ENCODE measurements at regions not wholly inside any gene's neighbourhood (a gene's known extent, or its start where the extent isn't known, plus 50 kb on each side); places are given as distances from the start of the nearest gene placed in this dataset.

DNA sequence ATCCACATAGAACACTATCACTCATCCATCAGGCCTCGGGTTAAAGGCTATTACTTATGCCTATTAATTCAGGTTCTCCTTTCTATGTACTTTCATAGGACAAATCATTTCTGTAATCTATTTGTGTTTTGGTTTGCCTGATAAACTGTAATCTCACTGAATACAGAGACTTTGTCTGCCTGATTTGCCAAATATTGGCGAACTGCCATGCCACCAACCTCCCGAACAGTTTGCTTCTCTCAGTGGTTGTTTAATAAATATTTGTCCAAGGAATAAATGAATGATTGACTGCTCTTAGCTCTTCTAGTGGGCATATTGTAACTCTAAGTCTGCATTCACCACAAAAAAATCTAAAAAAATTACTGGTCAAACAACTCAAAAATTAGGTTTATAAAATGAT lies 170.1 kb upstream of the ZFP64 start:
- no peak for DNase-seq (ENCODE audit: low spot score)
- Histone ChIP-seq H3K27ac (no peak overlapping the region), H3K9me3 (no peaks in the 10 kb centered on the region), H3K4me1 (replicated peaks) (no peaks in the 10 kb centered on the region), H3K36me3 (no peaks in the 10 kb centered on the region), H3K4me3 (no peak overlapping the region), H3K27me3 (replicated peaks; ENCODE audit: insufficient read depth) (no peaks in the 10 kb centered on the region)
- 61% methylated on average over 3 of the region's 3 CpGs for WGBS
- TF ChIP-seq, protein P1, sequence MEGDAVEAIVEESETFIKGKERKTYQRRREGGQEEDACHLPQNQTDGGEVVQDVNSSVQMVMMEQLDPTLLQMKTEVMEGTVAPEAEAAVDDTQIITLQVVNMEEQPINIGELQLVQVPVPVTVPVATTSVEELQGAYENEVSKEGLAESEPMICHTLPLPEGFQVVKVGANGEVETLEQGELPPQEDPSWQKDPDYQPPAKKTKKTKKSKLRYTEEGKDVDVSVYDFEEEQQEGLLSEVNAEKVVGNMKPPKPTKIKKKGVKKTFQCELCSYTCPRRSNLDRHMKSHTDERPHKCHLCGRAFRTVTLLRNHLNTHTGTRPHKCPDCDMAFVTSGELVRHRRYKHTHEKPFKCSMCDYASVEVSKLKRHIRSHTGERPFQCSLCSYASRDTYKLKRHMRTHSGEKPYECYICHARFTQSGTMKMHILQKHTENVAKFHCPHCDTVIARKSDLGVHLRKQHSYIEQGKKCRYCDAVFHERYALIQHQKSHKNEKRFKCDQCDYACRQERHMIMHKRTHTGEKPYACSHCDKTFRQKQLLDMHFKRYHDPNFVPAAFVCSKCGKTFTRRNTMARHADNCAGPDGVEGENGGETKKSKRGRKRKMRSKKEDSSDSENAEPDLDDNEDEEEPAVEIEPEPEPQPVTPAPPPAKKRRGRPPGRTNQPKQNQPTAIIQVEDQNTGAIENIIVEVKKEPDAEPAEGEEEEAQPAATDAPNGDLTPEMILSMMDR (IDR thresholded peaks at IDR 0.05), result no peak
- TF ChIP-seq POLR2A (IDR thresholded peaks at IDR 0.05) (no peak), POLR2AphosphoS5 (IDR thresholded peaks at IDR 0.05) (no peak)
- intact Hi-C loops (cut with DNase I), result no loop called here

DNA sequence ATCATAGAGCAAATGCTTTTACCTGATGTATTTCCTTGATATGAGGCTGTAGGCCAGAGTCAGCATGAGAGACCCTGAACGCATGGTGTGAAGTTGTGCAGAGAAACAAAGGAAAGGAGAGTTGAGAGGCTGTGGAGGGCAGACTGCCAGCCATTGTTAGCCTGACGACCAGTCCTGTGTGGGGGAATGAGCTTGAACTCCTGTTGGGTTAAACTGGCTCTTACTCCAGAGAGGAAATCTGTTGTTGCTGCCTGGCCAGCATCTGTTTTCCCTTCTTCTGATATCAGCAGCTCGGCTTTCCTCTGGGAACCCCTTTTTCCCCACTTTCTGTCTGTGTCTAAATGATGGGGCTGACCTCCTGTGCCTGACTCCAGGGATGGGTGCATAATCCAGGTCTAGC lies 158.2 kb upstream of the ZFP64 start:
- 66% methylated on average over 3 of the region's 3 CpGs for WGBS
- DNase-seq (ENCODE audit: low spot score), result no peak
- TF ChIP-seq, protein P1 (IDR thresholded peaks at IDR 0.05), result no peak
- TF ChIP-seq POLR2AphosphoS5 (IDR thresholded peaks at IDR 0.05), result no peak
- no peak for TF ChIP-seq POLR2A (IDR thresholded peaks at IDR 0.05)
- H3K36me3 ChIP-seq, result no peaks in the 10 kb centered on the region
- intact Hi-C loops (cut with DNase I), result no loop called here
- no peaks in the 10 kb centered on the region for H3K27me3 ChIP-seq (replicated peaks; ENCODE audit: insufficient read depth)
- H3K9me3 ChIP-seq, result no peaks in the 10 kb centered on the region
- no peaks in the 10 kb centered on the region for H3K4me1 ChIP-seq (replicated peaks)
- H3K27ac ChIP-seq, result no peak overlapping the region
- no peak overlapping the region for H3K4me3 ChIP-seq

DNA sequence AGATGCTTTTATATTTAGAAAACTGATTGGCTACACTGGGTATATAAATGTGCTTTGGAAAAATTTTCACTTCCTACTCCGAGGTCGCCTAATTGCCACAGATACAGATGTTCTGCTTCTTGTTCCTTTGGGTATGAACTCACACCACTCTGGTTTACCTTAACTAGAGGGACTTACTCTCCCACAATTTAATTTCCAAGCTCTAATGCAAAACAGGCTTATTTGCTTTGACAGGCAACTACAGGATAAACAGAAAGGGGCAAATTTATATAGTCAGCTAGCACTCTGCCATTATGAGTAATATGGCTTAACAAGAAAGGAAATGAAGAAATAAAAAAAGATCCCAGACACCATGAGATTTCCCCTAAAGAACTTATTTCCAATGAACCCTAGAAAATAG lies 156.9 kb upstream of the ZFP64 start:
- no peak for DNase-seq (ENCODE audit: low spot score)
- no peak for TF ChIP-seq POLR2A (IDR thresholded peaks at IDR 0.05)
- no peak for TF ChIP-seq POLR2AphosphoS5 (IDR thresholded peaks at IDR 0.05)
- TF ChIP-seq, protein P1 (IDR thresholded peaks at IDR 0.05), result no peak
- no peaks in the 10 kb centered on the region for H3K9me3 ChIP-seq
- no peak overlapping the region for H3K4me3 ChIP-seq
- intact Hi-C loops (cut with DNase I), result no loop called here
- no peaks in the 10 kb centered on the region for H3K27me3 ChIP-seq (replicated peaks; ENCODE audit: insufficient read depth)
- 80% methylated on average over 2 of the region's 2 CpGs for WGBS
- no peaks in the 10 kb centered on the region for H3K4me1 ChIP-seq (replicated peaks)
- no peaks in the 10 kb centered on the region for H3K36me3 ChIP-seq
- H3K27ac ChIP-seq, result no peak overlapping the region

DNA sequence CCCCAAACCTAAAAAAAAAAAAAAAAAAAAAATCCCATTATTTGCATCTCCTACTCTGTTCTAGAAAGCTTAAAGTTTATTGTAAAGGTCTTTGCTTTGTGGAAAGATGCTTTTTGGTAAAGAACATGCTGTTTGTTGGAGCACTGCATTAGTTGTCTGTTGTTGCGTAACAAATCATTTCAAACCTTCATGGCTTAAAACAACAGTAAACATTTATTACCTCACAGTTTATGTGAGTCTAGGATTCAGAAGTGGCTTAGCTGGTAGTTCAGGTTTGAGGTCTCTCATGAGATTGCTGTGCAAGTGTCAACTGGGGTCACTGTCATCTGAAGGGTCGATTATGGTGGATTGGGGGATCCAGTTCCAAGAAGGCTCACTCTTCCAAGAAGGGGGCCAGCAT lies 155.2 kb upstream of the ZFP64 start:
- no peaks in the 10 kb centered on the region for H3K4me1 ChIP-seq (replicated peaks)
- no peaks in the 10 kb centered on the region for H3K27me3 ChIP-seq (replicated peaks; ENCODE audit: insufficient read depth)
- WGBS, result 61% methylated on average over 2 of the region's 2 CpGs
- no peaks in the 10 kb centered on the region for H3K36me3 ChIP-seq
- no peak overlapping the region for H3K4me3 ChIP-seq
- H3K9me3 ChIP-seq, result no peaks in the 10 kb centered on the region
- intact Hi-C loops (cut with DNase I), result no loop called here
- TF ChIP-seq, protein P1 (IDR thresholded peaks at IDR 0.05), result no peak
- TF ChIP-seq POLR2AphosphoS5 (IDR thresholded peaks at IDR 0.05), result no peak
- TF ChIP-seq POLR2A (IDR thresholded peaks at IDR 0.05), result no peak
- no peak for DNase-seq (ENCODE audit: low spot score)
- no peak overlapping the region for H3K27ac ChIP-seq

- H3K36me3 ChIP-seq, result no peaks in the 10 kb centered on the region
- H3K4me3 ChIP-seq, result no peak overlapping the region
- DNase-seq (ENCODE audit: low spot score), result no peak
- TF ChIP-seq POLR2AphosphoS5 (IDR thresholded peaks at IDR 0.05), result no peak
- TF ChIP-seq, protein P1 (IDR thresholded peaks at IDR 0.05), result no peak
- no peak for TF ChIP-seq POLR2A (IDR thresholded peaks at IDR 0.05)
- WGBS, result 78% methylated on average over 3 of the region's 3 CpGs
- no peak overlapping the region for H3K27ac ChIP-seq
- H3K4me1 ChIP-seq (replicated peaks), result no peaks in the 10 kb centered on the region
- intact Hi-C loops (cut with DNase I), result no loop called here
- no peaks in the 10 kb centered on the region for H3K27me3 ChIP-seq (replicated peaks; ENCODE audit: insufficient read depth)
- no peaks in the 10 kb centered on the region for H3K9me3 ChIP-seq
These were observed 151.3 kb upstream of the ZFP64 start for GRCh38 chr20:52342913-52343312.

Measured in prostate gland (tissue), 2 donors.